Liver (tissue), 8 donors: ENCODE measurements at regions not wholly inside any gene's neighbourhood (a gene's known extent, or its start where the extent isn't known, plus 50 kb on each side); places are given as distances from the start of the nearest gene placed in this dataset.

Experiments
- DNase-seq: peaks from one replicate; pipeline ENCODE4 v3.0.0-alpha.2; 2017; ENCODE audit warnings: low spot score
- H3K27ac ChIP-seq, 2 donors: one replicate each; pipeline ENCODE4 v1.7.0; 2013; ENCODE audit warnings: inconsistent platforms in 2 of 2, low read length in 2 of 2, control low read depth in 1 of 2, low read depth in 1 of 2, mild to moderate bottlenecking in 1 of 2
- H3K27me3 ChIP-seq, 4 donors: one replicate each; pipeline versions ENCODE4 v1.6.1 to v1.7.0; 2013; ENCODE audit warnings: low read length in 3 of 4, inconsistent platforms in 1 of 4, mild to moderate bottlenecking in 1 of 4, moderate library complexity in 1 of 4; ENCODE audit not compliant: control insufficient read depth in 4 of 4, insufficient read depth in 4 of 4
- H3K36me3 ChIP-seq, 4 donors: one replicate each; pipeline versions ENCODE4 v1.6.1 to v1.7.0; 2013; ENCODE audit warnings: low read length in 3 of 4, mild to moderate bottlenecking in 3 of 4, low read depth in 1 of 4, moderate library complexity in 1 of 4; ENCODE audit not compliant: control insufficient read depth in 4 of 4, insufficient read depth in 3 of 4
- H3K4me1 ChIP-seq, 4 donors: one replicate each; pipeline versions ENCODE4 v1.6.1 to v1.7.0; 2013; ENCODE audit warnings: low read length in 3 of 4, mild to moderate bottlenecking in 3 of 4, moderate library complexity in 1 of 4; ENCODE audit not compliant: control insufficient read depth in 4 of 4, insufficient read depth in 4 of 4
- H3K4me3 ChIP-seq, 3 donors: one replicate each; pipeline versions ENCODE4 v1.6.1 to v1.7.0; 2013; ENCODE audit warnings: low read length in 3 of 3, control low read depth in 1 of 3, low read depth in 1 of 3, mild to moderate bottlenecking in 1 of 3
- H3K9ac ChIP-seq, 2 donors: one replicate each; pipeline ENCODE4 v1.7.0; 2013; ENCODE audit warnings: low read length in 2 of 2, mild to moderate bottlenecking in 2 of 2, moderate library complexity in 2 of 2, control low read depth in 1 of 2, low read depth in 1 of 2
- H3K9me3 ChIP-seq, 4 donors: one replicate each; pipeline versions ENCODE4 v1.6.1 to v1.7.0; 2013; ENCODE audit warnings: low read length in 3 of 4; ENCODE audit not compliant: control insufficient read depth in 4 of 4
- CTCF ChIP-seq: fragments of 150-350 bp; IDR thresholded peaks from 2 replicates; pipeline ENCODE4 v1.5.1; 2017; ENCODE audit warnings: improper control_type of control experiment, low read depth, low read length; ENCODE audit not compliant: missing input control
- EGR1 ChIP-seq, 2 donors: IDR thresholded peaks; 2 replicates each; pipeline ENCODE4 v1.6.1; 2016 to 2018; ENCODE audit warnings: antibody characterized with exemption in 2 of 2, low read depth in 2 of 2
- FOXA1 ChIP-seq: IDR thresholded peaks from 2 replicates; pipeline ENCODE4 v1.6.1; 2016; ENCODE audit warnings: antibody characterized with exemption
- FOXA2 ChIP-seq: IDR thresholded peaks from 2 replicates; pipeline ENCODE4 v1.6.1; 2016; ENCODE audit warnings: antibody characterized with exemption
- GABPA ChIP-seq, 2 donors: IDR thresholded peaks in 1 of 2; conservative IDR thresholded peaks in 1 of 2; 2 replicates each; pipeline ENCODE4 v1.6.1; 2016; ENCODE audit warnings: antibody characterized with exemption in 2 of 2, mild to moderate bottlenecking in 1 of 2, moderate library complexity in 1 of 2
- HNF4A ChIP-seq, 2 donors: conservative IDR thresholded peaks; 2 replicates each; pipeline ENCODE4 v1.6.1; 2016; ENCODE audit warnings: antibody characterized with exemption in 2 of 2, mild to moderate bottlenecking in 2 of 2
- HNF4G ChIP-seq: IDR thresholded peaks from 2 replicates; pipeline ENCODE4 v1.6.1; 2016; ENCODE audit warnings: antibody characterized with exemption
- JUND ChIP-seq, 2 donors: IDR thresholded peaks; 2 replicates each; pipeline ENCODE4 v1.6.1; 2016; ENCODE audit warnings: antibody characterized with exemption in 2 of 2
- MAX ChIP-seq: IDR thresholded peaks from 2 replicates; pipeline ENCODE4 v1.6.1; 2016; ENCODE audit warnings: antibody characterized with exemption
- NR2F2 ChIP-seq: IDR thresholded peaks from 2 replicates; pipeline ENCODE4 v1.6.1; 2016; ENCODE audit warnings: antibody characterized with exemption
- RAD21 ChIP-seq, 2 donors: IDR thresholded peaks; 2 replicates each; pipeline ENCODE4 v1.6.1; 2016; ENCODE audit warnings: antibody characterized with exemption in 2 of 2, mild to moderate bottlenecking in 2 of 2
- RXRA ChIP-seq, 2 donors: IDR thresholded peaks; 2 replicates each; pipeline ENCODE4 v1.6.1; 2017 to 2018; ENCODE audit warnings: antibody characterized with exemption in 2 of 2, mild to moderate bottlenecking in 1 of 2
- SP1 ChIP-seq: IDR thresholded peaks from 2 replicates; pipeline ENCODE4 v1.6.1; 2018; ENCODE audit warnings: antibody characterized with exemption, mild to moderate bottlenecking
- TAF1 ChIP-seq: conservative IDR thresholded peaks from 2 replicates; pipeline ENCODE4 v1.6.1; 2016; ENCODE audit warnings: antibody characterized with exemption, mild to moderate bottlenecking
- YY1 ChIP-seq: IDR thresholded peaks from 2 replicates; pipeline ENCODE4 v1.6.1; 2016; ENCODE audit warnings: antibody characterized with exemption, mild to moderate bottlenecking
- WGBS: extraction: QIAGEN DNeasy Blood & Tissue Kit; methylation state at CpG from one replicate; pipeline ENCODE4 v1.1.7; 2013; 5-methylcytosine and 5-hydroxymethylcytosine counted together
- TF ChIP-seq, protein P1 (sequence below): IDR thresholded peaks from 2 replicates; pipeline ENCODE4 v1.6.1; 2016; ENCODE audit warnings: antibody characterized with exemption
- TF ChIP-seq, protein P2 (sequence below): IDR thresholded peaks from 2 replicates; pipeline ENCODE4 v1.6.1; 2016; ENCODE audit warnings: antibody characterized with exemption, mild to moderate bottlenecking
- TF ChIP-seq, protein P3 (sequence below): IDR thresholded peaks from 2 replicates; pipeline ENCODE4 v1.6.1; 2016; ENCODE audit warnings: antibody characterized with exemption
- donor health status: healthy.
- donor health status: healthy.
- donor health status: healthy.
- donor health status: healthy.
- donor health status: healthy.

DNA sequence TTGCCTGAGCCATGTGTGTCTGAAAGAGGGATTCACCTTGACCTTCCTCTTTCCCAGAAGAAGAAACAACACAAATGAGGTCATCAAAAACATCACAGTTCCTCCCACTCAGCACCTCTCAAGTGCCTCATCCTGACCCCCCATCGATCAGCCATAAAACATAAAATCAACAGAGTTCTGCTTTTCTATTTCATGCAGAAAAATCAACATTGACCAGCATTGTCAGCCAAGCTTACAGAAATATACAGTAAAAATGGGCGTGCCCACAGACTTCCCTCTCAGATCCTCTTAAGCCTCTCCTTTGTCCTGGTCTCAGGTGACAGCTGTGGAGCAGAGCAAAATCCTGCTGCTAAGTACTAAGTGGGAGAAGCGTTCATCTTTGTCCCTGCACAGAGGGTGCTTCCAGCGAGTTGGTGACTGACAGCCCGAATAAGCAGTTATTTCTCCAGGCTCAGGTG, 213.3 kb downstream of the OLFM4 start:
- no peak overlapping the region for H3K27ac ChIP-seq
- no peak overlapping the region for H3K4me3 ChIP-seq
- H3K36me3 ChIP-seq, result no peaks in the 10 kb centered on the region
- DNase-seq, result no peak
- H3K27me3 ChIP-seq, result peaks cover 2 to 4% (median 2%) of the 10 kb centered on the region in 4 donors
- H3K4me1 ChIP-seq, result no peaks in the 10 kb centered on the region
- WGBS, result 57% methylated on average over 5 of the region's 5 CpGs
- no peak for TF ChIP-seq HNF4G
- TF ChIP-seq, protein P1, sequence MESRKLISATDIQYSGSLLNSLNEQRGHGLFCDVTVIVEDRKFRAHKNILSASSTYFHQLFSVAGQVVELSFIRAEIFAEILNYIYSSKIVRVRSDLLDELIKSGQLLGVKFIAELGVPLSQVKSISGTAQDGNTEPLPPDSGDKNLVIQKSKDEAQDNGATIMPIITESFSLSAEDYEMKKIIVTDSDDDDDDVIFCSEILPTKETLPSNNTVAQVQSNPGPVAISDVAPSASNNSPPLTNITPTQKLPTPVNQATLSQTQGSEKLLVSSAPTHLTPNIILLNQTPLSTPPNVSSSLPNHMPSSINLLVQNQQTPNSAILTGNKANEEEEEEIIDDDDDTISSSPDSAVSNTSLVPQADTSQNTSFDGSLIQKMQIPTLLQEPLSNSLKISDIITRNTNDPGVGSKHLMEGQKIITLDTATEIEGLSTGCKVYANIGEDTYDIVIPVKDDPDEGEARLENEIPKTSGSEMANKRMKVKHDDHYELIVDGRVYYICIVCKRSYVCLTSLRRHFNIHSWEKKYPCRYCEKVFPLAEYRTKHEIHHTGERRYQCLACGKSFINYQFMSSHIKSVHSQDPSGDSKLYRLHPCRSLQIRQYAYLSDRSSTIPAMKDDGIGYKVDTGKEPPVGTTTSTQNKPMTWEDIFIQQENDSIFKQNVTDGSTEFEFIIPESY, result no peak
- TF ChIP-seq HNF4A (conservative IDR thresholded peaks at IDR 0.05), result no peak
- no peak for TF ChIP-seq JUND (IDR thresholded peaks at IDR 0.05)
- no peak for TF ChIP-seq FOXA1
- no peak for TF ChIP-seq EGR1 (IDR thresholded peaks at IDR 0.05; ENCODE audit: low read depth in 2 of 2)
- TF ChIP-seq GABPA (IDR thresholded peaks at IDR 0.05 in 1 of 2, conservative IDR thresholded peaks at IDR 0.05 in 1 of 2), result no peak
- no peak for TF ChIP-seq CTCF
- no peak for TF ChIP-seq FOXA2
- no peak for TF ChIP-seq YY1
- no peaks in the 10 kb centered on the region for H3K9me3 ChIP-seq
- H3K9ac ChIP-seq, result no peak overlapping the region

GRCh38 chr13:53249236-53249635, 220.6 kb downstream of the OLFM4 start:
- TF ChIP-seq HNF4A (conservative IDR thresholded peaks at IDR 0.05), result no peak
- TF ChIP-seq, protein P2, sequence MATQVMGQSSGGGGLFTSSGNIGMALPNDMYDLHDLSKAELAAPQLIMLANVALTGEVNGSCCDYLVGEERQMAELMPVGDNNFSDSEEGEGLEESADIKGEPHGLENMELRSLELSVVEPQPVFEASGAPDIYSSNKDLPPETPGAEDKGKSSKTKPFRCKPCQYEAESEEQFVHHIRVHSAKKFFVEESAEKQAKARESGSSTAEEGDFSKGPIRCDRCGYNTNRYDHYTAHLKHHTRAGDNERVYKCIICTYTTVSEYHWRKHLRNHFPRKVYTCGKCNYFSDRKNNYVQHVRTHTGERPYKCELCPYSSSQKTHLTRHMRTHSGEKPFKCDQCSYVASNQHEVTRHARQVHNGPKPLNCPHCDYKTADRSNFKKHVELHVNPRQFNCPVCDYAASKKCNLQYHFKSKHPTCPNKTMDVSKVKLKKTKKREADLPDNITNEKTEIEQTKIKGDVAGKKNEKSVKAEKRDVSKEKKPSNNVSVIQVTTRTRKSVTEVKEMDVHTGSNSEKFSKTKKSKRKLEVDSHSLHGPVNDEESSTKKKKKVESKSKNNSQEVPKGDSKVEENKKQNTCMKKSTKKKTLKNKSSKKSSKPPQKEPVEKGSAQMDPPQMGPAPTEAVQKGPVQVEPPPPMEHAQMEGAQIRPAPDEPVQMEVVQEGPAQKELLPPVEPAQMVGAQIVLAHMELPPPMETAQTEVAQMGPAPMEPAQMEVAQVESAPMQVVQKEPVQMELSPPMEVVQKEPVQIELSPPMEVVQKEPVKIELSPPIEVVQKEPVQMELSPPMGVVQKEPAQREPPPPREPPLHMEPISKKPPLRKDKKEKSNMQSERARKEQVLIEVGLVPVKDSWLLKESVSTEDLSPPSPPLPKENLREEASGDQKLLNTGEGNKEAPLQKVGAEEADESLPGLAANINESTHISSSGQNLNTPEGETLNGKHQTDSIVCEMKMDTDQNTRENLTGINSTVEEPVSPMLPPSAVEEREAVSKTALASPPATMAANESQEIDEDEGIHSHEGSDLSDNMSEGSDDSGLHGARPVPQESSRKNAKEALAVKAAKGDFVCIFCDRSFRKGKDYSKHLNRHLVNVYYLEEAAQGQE, result no peak
- no peak for TF ChIP-seq NR2F2
- TF ChIP-seq, protein P3, sequence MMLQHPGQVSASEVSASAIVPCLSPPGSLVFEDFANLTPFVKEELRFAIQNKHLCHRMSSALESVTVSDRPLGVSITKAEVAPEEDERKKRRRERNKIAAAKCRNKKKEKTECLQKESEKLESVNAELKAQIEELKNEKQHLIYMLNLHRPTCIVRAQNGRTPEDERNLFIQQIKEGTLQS, result no peak
- TF ChIP-seq SP1, result no peak
- no peak for TF ChIP-seq EGR1 (IDR thresholded peaks at IDR 0.05; ENCODE audit: low read depth in 2 of 2)
- TF ChIP-seq RXRA (IDR thresholded peaks at IDR 0.05), result no peak
- no peak for TF ChIP-seq FOXA1
- TF ChIP-seq YY1, result no peak
- TF ChIP-seq HNF4G, result no peak
- no peak for TF ChIP-seq CTCF
- TF ChIP-seq, protein P1, result no peak
- TF ChIP-seq RAD21 (IDR thresholded peaks at IDR 0.05), result no peak
- TF ChIP-seq TAF1, result no peak
- no peak for TF ChIP-seq GABPA (IDR thresholded peaks at IDR 0.05 in 1 of 2, conservative IDR thresholded peaks at IDR 0.05 in 1 of 2)
- no peak for TF ChIP-seq MAX
- no peak for TF ChIP-seq FOXA2
- no peaks in the 10 kb centered on the region for H3K36me3 ChIP-seq
- no peak overlapping the region for H3K4me3 ChIP-seq
- no peak for DNase-seq
- 57% methylated on average over 1 of the region's 1 CpG for WGBS
- H3K9ac ChIP-seq, result no peak overlapping the region
- no peaks in the 10 kb centered on the region for H3K27me3 ChIP-seq
- H3K4me1 ChIP-seq, result no peaks in the 10 kb centered on the region
- no peak overlapping the region for H3K27ac ChIP-seq
- H3K9me3 ChIP-seq, result no peaks in the 10 kb centered on the region
